ENCODE measurements at regions not wholly inside any gene's neighbourhood (a gene's known extent, or its start where the extent isn't known, plus 50 kb on each side); places are given as distances from the start of the nearest gene placed in this dataset.

DNA sequence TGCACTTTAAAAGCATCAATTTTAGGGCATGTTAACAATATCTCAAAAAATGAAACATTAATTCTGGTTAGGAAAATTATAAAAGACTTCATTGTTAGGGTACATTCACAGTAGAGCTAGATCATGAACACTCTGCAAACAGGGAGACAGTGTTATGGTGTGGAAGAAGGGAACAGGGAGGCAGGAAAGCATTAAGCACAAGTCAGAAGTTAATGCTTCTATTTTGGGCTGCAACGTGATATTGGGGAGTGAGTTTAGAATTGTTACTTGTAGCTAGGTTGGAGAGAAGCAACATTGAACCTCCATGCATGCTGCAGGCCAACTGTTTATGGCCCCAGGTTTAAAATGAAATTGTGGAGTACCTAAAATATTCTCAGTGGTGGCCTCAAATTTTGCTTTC is 278.1 kb upstream of the NMUR2 start:
- Mint-ChIP-seq H3K9me3 (peaks cover 27% of the 10 kb centered on the region), H3K27ac (no peak overlapping the region), H3K36me3 (ENCODE audit: low read depth) (no peaks in the 10 kb centered on the region), H3K4me3 (no peak overlapping the region), H3K27me3 (ENCODE audit: insufficient read depth) (no peaks in the 10 kb centered on the region), H3K4me1 (ENCODE audit: low read depth) (no peaks in the 10 kb centered on the region; the same call in 1 of the 2 replicates)
- TF ChIP-seq, protein P1, sequence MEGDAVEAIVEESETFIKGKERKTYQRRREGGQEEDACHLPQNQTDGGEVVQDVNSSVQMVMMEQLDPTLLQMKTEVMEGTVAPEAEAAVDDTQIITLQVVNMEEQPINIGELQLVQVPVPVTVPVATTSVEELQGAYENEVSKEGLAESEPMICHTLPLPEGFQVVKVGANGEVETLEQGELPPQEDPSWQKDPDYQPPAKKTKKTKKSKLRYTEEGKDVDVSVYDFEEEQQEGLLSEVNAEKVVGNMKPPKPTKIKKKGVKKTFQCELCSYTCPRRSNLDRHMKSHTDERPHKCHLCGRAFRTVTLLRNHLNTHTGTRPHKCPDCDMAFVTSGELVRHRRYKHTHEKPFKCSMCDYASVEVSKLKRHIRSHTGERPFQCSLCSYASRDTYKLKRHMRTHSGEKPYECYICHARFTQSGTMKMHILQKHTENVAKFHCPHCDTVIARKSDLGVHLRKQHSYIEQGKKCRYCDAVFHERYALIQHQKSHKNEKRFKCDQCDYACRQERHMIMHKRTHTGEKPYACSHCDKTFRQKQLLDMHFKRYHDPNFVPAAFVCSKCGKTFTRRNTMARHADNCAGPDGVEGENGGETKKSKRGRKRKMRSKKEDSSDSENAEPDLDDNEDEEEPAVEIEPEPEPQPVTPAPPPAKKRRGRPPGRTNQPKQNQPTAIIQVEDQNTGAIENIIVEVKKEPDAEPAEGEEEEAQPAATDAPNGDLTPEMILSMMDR (IDR thresholded peaks at IDR 0.05), result no peak
- no peak for DNase-seq

DNA sequence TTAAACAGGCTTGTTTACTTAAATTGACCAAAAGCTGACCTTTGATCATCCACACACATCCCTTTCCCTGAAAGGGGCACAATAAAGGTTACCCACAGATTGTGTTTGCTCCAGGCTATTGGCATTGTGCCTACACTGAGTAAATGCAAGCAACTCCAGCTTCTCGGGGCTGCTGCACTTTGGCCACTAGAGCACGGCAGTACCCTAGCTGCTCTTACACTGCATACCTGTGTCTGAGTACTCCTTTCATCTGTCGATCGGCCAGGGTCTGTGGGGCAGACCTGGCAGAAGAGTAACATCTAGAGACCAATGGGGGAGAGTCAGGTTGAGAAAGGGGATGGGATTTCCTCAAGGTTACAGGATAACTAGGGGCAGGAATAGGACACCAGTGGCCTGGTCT is 281.9 kb upstream of the NMUR2 start:
- no peaks in the 10 kb centered on the region for H3K27me3 Mint-ChIP-seq (ENCODE audit: insufficient read depth)
- peaks cover 22% of the 10 kb centered on the region for H3K9me3 Mint-ChIP-seq
- H3K36me3 Mint-ChIP-seq (ENCODE audit: low read depth), result no peaks in the 10 kb centered on the region
- peaks cover 8% of the 10 kb centered on the region for H3K4me1 Mint-ChIP-seq (ENCODE audit: low read depth)
- TF ChIP-seq, protein P1 (IDR thresholded peaks at IDR 0.05), result no peak
- no peak for DNase-seq
- no peak overlapping the region for H3K4me3 Mint-ChIP-seq
- no peak overlapping the region for H3K27ac Mint-ChIP-seq

DNA sequence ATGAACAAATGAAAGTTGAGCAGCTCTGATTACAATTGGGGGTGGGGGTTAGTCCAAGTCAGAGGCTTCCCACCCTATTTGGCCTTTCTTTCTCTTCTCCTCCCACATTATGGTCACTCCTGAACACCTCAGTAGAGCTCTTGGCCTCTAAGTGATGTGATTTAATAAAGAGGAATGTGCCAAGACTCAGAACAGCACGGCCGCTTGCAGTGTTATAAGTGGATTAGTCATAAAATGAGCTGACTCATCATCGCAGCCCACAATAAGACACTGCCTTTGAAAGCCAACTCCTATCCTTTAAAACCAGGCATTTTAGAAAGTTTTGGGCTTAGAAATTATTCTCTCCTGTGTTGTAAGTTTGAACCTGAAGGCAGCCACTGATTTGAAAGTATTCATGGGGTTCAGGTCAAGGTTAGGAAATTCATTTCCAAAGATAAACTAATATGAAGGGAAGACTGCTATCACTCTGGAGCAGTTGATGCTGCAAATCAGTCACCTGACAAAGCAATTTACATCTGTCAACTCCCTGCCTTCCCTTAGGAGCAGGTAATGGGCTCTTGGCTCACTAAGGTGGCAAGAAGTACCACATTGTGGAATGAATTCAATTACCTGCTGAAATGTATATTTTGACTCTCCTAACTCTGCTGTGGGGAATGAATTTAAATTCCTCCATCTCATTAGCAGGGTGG is 283.6 kb upstream of the NMUR2 start:
- H3K27ac Mint-ChIP-seq, result no peak overlapping the region
- no peaks in the 10 kb centered on the region for H3K27me3 Mint-ChIP-seq (ENCODE audit: insufficient read depth)
- no peaks in the 10 kb centered on the region for H3K36me3 Mint-ChIP-seq (ENCODE audit: low read depth)
- TF ChIP-seq, protein P1 (IDR thresholded peaks at IDR 0.05), result no peak
- H3K4me1 Mint-ChIP-seq (ENCODE audit: low read depth), result peaks cover 8% of the 10 kb centered on the region
- H3K4me3 Mint-ChIP-seq, result no peak overlapping the region
- peak; percentile 72 for DNase-seq
- H3K9me3 Mint-ChIP-seq, result peaks cover 27% of the 10 kb centered on the region

DNA sequence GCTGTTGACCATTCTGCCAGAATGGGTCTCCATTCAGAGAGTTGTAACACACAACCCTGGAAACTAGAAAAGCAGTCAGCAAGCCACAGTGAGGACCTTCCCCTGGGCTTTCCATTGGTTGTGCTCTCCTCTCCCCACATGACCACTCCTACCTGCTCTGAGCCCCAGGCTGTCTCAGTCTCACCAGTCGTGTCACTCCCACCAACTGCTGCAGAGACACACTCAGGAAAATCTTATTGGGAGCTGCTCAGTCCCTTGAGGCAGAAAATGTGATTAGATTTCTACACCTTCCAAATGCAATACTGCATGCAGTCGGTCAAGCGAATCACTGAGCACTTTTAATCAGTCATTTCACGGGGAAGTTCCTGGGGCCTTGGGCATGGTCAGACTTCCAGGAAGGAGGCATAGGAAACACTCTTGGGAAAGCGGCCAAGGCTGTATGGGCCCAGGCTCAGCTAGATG is 284.2 kb upstream of the NMUR2 start:
- no peaks in the 10 kb centered on the region; the same call in 1 of the 2 replicates for H3K27me3 Mint-ChIP-seq (ENCODE audit: insufficient read depth)
- no peaks in the 10 kb centered on the region for H3K36me3 Mint-ChIP-seq (ENCODE audit: low read depth)
- H3K4me1 Mint-ChIP-seq (ENCODE audit: low read depth), result peaks cover 8% of the 10 kb centered on the region
- H3K27ac Mint-ChIP-seq, result no peak overlapping the region
- no peak overlapping the region for H3K4me3 Mint-ChIP-seq
- H3K9me3 Mint-ChIP-seq, result peaks cover 27% of the 10 kb centered on the region
- TF ChIP-seq, protein P1 (IDR thresholded peaks at IDR 0.05), result no peak
- no peak for DNase-seq

DNA sequence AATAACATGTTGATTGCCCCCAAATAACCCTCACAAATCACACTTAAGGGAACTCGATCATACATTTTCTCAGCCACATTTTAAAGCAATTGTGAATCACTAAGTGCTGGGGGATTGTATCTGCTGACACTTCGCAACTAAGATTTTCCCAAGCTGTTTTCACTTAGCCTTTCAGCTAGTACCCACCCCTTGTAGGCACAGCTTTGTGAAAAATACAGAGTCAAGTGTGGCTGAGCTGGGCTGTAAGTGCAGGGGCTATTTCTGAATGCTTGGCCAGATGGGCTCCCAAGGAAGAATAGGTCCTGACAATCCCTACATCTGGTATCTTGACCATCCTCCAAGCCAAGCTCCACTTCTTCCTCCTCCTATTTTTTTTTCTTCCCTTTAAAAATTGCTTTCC is 289.2 kb upstream of the NMUR2 start:
- no peak for DNase-seq
- Mint-ChIP-seq H3K9me3 (peaks cover 8% of the 10 kb centered on the region; the same call in 1 of the 2 replicates), H3K27ac (no peak overlapping the region), H3K27me3 (ENCODE audit: insufficient read depth) (no peaks in the 10 kb centered on the region; the same call in 1 of the 2 replicates), H3K4me1 (ENCODE audit: low read depth) (no peaks in the 10 kb centered on the region), H3K36me3 (ENCODE audit: low read depth) (no peaks in the 10 kb centered on the region), H3K4me3 (no peak overlapping the region)
- TF ChIP-seq, protein P1 (IDR thresholded peaks at IDR 0.05), result no peak

All from HFFc6 (cell line).